HEK293 (cell line): ENCODE measurements at regions not wholly inside any gene's neighbourhood (a gene's known extent, or its start where the extent isn't known, plus 50 kb on each side); places are given as distances from the start of the nearest gene placed in this dataset.

Experiments
- REST ChIP-seq: fragments of 450-650 bp; formaldehyde crosslinking; IDR thresholded peaks from 2 replicates; pipeline ENCODE4 v1.5.1; 2016; ENCODE audit warnings: missing biosample characterization, missing genetic modification characterization
- TRIM28 ChIP-seq: IDR thresholded peaks from 2 replicates; pipeline ENCODE4 v1.6.1; 2011; ENCODE audit warnings: low read length, control low read depth, borderline replicate concordance
- YY1 ChIP-seq: fragments of 450-650 bp; formaldehyde crosslinking; IDR thresholded peaks from 2 replicates; pipeline ENCODE4 v1.5.1; 2018; ENCODE audit warnings: missing biosample characterization, missing genetic modification characterization
- ZNF398 ChIP-seq: fragments of 450-650 bp; formaldehyde crosslinking; IDR thresholded peaks from 2 replicates; pipeline ENCODE4 v1.5.1; 2017; ENCODE audit warnings: missing biosample characterization, missing genetic modification characterization
- ZNF704 ChIP-seq: fragments of 450-650 bp; formaldehyde crosslinking; IDR thresholded peaks from 2 replicates; pipeline ENCODE4 v1.5.1; 2016; ENCODE audit warnings: missing biosample characterization, missing genetic modification characterization
- TF ChIP-seq, protein P1 (sequence below): fragments of 450-650 bp; formaldehyde crosslinking; IDR thresholded peaks from 2 replicates; pipeline ENCODE4 v1.5.1; 2016; ENCODE audit warnings: missing biosample characterization, missing genetic modification characterization

GRCh38 chr16:31713071-31713944, 160.3 kb upstream of the ZNF267 start:
- TF ChIP-seq ZNF704 (tag by site-specific recombination): no peak
- TF ChIP-seq, protein P1, sequence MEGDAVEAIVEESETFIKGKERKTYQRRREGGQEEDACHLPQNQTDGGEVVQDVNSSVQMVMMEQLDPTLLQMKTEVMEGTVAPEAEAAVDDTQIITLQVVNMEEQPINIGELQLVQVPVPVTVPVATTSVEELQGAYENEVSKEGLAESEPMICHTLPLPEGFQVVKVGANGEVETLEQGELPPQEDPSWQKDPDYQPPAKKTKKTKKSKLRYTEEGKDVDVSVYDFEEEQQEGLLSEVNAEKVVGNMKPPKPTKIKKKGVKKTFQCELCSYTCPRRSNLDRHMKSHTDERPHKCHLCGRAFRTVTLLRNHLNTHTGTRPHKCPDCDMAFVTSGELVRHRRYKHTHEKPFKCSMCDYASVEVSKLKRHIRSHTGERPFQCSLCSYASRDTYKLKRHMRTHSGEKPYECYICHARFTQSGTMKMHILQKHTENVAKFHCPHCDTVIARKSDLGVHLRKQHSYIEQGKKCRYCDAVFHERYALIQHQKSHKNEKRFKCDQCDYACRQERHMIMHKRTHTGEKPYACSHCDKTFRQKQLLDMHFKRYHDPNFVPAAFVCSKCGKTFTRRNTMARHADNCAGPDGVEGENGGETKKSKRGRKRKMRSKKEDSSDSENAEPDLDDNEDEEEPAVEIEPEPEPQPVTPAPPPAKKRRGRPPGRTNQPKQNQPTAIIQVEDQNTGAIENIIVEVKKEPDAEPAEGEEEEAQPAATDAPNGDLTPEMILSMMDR (tag by site-specific recombination): no peak
- no peak for TF ChIP-seq TRIM28
- TF ChIP-seq REST (tag by site-specific recombination): peak; percentile 49
- peak; percentile 77 for TF ChIP-seq YY1 (tag by site-specific recombination)
- no peak for TF ChIP-seq ZNF398
